ENCODE measurements at regions not wholly inside any gene's neighbourhood (a gene's known extent, or its start where the extent isn't known, plus 50 kb on each side); places are given as distances from the start of the nearest gene placed in this dataset.
"Not testable (repeated sequence)": the region's sequence is repeated elsewhere in the genome, so short reads cannot be mapped to it uniquely, and the experiment has no call there.

- DNase-seq (ENCODE audit: low read depth, low spot score): no peak
These were observed 114.1 kb downstream of the GXYLT1 start for GRCh38 chr12:42030588-42030987.

- DNase-seq (ENCODE audit: low read depth, low spot score): no peak
These were observed 117.1 kb downstream of the GXYLT1 start for GRCh38 chr12:42027546-42027945.

DNA sequence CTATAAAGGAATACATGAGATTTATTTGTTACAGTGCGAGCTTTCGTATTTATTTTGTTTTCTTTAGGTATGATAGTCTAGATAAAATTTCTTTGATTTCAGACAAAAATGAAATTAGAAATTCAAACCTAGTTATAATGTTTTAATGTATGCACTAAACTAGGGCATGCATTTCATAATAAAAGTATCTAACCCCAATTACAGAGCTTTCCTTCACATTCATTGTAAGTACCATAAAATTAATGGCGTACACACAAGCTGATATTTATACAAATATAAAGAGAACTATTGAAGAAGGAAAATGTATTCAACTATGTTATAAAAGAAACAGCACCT, 120.2 kb downstream of the GXYLT1 start:
- no peak for DNase-seq (ENCODE audit: low read depth, low spot score)

DNA sequence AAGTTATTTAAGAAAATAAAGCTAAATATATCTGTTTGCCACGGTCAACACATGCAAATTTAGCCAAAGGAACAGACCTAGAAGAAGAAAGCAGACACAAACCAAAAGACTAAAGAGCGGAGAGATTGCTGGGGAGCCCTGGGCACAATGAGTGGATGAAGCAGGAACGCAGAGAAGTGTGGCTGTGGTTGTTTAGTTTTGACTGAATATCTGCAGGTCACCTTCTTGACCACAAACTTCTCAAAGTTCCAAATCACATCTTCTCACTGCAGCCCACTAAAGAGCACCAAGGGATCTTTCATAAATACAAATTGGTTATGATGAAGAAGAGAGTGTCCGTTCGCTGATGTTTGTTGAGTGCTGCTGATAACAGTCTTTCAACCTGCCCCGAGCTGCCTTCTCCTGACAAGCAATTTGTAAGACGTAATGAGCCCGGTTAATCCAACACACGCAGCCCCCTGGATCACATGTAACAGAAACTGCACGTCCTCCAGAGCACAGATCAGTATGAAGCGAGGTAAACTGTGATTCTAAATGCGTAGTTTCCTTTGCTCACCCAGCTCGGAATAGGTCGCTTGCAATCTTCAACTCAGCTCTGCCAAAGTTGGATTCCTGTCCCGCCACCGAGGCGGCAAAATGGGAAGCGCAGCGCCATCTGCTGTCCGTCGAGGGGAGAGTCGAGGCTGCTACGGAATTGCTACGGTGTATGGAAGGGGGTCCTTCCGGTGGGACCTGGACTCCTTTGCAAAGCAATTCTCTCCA, 120.8 kb downstream of the GXYLT1 start:
- peak; percentile 34 for DNase-seq (ENCODE audit: low read depth, low spot score)

- not testable (repeated sequence) for DNase-seq (ENCODE audit: low read depth, low spot score)
These were observed 122.7 kb downstream of the GXYLT1 start for GRCh38 chr12:42021937-42022336.

DNA sequence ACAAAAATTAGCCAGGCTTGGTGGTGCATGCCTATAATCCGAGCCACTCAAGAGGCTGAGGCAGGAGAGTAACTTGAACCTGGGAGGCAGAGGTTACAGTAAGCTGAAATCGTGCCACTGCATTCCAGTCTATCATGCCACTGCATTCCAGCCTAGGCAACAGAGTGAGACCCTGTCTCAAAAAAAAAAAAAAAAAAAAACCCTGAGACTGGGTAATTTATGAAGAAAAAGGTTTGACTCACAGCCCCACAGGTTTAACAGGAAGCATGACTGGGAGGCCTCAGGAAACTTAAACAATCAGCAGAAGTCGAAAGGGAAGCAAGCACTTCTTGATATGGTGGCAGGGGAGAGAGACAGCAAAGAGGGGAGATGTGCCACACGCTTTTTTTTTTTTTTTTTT, 123.2 kb downstream of the GXYLT1 start:
- no peak for DNase-seq (ENCODE audit: low read depth, low spot score)

DNA sequence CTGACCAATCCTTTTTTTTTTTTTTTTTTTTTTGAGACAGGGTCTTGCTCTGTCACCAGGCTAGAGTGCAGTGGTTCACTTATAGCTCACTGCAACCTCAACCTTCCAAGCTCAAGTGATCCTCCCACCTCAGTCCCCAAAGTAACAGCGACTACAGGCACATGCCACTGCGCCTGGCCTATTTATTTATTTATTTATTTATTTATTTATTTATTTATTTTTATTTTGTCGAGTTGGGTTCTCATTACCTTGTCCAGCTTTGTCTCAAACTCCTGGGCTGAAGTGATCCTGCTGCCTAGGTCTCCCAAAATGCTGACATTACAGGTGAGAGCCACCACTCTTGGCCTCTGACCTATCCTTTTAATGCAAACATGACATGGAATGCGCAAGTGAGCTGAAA, 124.4 kb downstream of the GXYLT1 start:
- no peak for DNase-seq (ENCODE audit: low read depth, low spot score)

GRCh38 chr12:42019746-42020145, 124.9 kb downstream of the GXYLT1 start:
- DNase-seq (ENCODE audit: low read depth, low spot score): no peak

DNA sequence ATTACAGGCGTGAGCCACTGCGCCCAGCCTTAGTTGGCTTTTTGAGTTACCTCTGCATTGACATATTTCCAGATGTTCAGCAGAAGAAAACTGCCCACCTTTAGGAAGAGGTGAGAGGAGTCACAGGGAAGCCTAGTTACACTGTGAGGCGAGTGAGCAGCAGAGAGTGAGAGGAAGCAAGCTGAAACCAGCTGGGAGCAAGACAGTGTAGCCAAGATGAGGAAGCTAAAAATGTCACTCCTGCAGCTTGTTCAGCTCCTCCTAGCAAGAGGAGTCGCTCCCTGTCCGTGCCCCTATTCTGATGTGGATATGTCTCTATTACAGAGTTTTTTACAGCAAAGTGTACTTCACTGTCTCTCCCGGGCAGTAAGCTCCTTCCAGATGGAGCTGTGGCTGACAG, 127.6 kb downstream of the GXYLT1 start:
- DNase-seq (ENCODE audit: low read depth, low spot score): no peak

GRCh38 chr12:42015051-42015461, 129.6 kb downstream of the GXYLT1 start:
- no peak for DNase-seq (ENCODE audit: low read depth, low spot score)

DNA sequence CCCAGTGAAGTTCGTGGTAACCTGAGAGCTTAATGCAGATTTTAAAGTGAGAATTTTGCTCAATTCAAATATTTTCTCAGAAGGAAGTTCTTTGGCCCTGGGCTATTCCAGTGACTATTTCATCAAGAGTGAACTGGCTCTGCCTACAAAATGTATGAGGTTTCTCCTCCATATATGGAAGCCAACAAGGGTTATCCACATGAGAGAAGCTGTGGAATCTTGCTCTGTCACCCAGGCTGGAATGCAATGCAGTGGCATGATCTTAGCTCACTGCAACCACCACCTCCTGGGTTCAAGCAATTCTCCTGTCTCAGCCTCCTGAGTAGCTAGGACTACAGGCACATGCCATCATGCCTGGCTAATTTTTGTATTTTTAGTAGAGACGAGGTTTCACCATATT, 132.2 kb downstream of the GXYLT1 start:
- DNase-seq (ENCODE audit: low read depth, low spot score): not testable (repeated sequence)

DNA sequence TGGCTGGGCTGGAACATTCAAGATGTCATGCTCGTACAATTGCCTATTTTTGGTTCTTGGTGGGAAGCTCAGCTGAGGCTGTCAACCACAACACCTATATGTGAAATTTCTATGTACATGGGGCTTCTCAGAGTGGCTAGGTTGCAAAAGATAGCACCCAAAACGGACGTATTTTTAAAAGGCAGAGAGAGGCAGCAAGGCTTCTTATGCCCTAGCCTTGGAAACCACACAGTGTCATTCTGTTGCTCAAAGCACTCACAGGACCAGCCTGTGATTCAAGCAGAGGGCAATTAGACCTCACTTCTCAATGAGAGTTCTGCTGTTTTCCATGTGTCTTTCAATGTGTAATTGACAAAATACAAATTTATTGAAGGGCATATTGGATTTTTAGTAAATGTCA, 134.0 kb downstream of the GXYLT1 start:
- DNase-seq (ENCODE audit: low read depth, low spot score): no peak

- DNase-seq (ENCODE audit: low read depth, low spot score): no peak
These were observed 134.4 kb downstream of the GXYLT1 start for GRCh38 chr12:42010257-42010656.

DNA sequence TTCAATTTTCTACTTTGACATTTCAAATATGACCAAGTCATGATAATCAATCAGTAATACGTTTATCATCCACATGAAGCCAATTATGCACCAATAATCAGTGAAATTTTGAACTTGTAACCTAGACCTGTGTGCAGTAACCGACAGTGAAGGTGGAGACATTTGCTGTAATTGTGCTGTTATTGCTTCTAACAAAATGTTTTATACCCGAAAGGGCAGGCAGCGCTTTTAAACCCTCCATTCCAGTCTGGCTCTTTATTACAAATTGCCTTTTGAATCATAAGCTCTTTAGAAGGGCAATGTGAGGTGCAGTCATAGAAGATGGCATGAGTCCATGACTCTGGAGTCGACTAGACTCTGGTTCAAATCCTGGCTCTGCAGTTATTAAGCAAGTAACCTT, 135.7 kb downstream of the GXYLT1 start:
- DNase-seq (ENCODE audit: low read depth, low spot score): no peak

- no peak for DNase-seq (ENCODE audit: low read depth, low spot score)
These were observed 141.6 kb downstream of the GXYLT1 start for GRCh38 chr12:42003031-42003430.

- DNase-seq (ENCODE audit: low read depth, low spot score): no peak
These were observed 142.1 kb downstream of the GXYLT1 start for GRCh38 chr12:42002563-42002962.

DNA sequence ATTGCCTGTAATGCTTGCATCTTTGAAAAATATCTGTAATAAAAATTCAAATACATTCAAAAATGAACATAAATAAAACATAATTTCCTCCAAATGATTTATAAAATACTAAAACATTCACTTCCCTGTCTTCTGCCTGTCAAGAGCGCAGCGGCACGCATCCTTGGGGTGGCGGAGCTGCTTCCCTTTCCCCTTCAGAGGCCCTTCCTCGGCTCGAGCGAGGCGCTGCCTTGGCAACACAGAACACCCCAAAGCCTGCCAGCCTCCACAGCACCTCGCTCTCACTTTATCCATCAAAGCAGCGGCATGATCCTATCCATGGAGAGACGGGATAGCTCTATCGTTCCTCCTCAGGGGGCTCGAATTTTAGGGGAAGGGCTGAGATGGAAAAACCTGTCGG, 146.2 kb downstream of the GXYLT1 start:
- DNase-seq (ENCODE audit: low read depth, low spot score): no peak

DNA sequence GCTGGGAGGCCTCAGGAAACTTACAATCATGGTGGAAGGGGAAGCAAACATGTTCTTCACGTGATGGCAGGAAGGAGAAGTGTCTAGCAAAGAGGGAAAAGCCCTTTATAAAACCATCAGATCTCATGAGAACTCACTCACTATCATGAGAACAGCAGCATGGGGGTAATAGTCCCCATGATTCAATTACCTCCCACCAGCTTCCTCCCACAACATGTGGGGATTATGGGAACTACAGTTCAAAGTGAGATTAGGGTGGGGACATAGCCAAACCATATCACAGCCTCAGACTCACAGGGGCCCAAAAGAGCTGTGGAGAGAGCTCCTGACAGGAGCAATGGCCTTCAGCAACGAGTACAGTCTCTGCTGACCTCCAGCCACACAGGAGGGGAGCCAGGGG, 151.4 kb downstream of the GXYLT1 start:
- no peak for DNase-seq (ENCODE audit: low read depth, low spot score)

GRCh38 chr12:41992692-41993215, 151.9 kb downstream of the GXYLT1 start:
- no peak for DNase-seq (ENCODE audit: low read depth, low spot score)

GRCh38 chr12:41992022-41992421, 152.7 kb downstream of the GXYLT1 start:
- DNase-seq (ENCODE audit: low read depth, low spot score): no peak

DNA sequence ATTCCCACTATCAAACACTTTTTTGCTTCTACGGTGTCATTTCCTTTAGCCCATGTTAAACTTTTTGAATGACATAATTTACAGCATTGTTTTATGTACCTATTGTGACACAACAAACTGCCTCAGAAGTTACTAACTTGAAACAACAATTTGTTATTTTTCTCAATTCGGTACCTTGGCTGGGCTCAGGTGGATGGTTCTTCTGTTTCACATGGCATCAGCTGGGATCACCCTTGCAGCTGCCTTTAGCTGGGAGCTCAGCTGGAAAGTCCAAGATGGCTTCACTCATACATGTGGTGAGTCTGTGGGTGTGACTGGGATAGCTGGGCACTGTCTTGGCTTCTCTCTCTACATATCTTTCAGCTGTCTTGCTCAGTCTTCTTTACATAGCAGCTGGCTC, 156.0 kb downstream of the GXYLT1 start:
- no peak for DNase-seq (ENCODE audit: low read depth, low spot score)

- not testable (repeated sequence) for DNase-seq (ENCODE audit: low read depth, low spot score)
These were observed 158.2 kb downstream of the GXYLT1 start for GRCh38 chr12:41986513-41986912.

DNA sequence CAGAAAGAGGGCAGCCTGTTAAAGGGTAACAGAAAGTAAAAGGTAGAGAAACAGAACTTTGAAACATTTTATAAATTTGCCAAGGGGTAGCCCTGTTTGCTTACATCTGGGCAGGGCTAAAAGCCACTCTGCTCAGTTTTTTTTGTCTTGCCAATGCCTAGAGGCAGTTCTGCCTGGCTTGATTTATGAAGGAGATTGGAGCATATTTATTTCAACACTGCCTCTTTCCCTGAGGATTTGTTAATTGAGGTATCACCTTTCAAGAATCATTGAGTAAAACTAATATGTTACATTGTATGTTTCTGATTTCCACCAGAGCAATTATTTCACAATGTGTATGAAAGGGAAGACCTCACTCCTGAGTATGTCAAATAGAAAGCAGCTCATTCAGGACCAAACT, 160.8 kb downstream of the GXYLT1 start:
- no peak for DNase-seq (ENCODE audit: low read depth, low spot score)

DNA sequence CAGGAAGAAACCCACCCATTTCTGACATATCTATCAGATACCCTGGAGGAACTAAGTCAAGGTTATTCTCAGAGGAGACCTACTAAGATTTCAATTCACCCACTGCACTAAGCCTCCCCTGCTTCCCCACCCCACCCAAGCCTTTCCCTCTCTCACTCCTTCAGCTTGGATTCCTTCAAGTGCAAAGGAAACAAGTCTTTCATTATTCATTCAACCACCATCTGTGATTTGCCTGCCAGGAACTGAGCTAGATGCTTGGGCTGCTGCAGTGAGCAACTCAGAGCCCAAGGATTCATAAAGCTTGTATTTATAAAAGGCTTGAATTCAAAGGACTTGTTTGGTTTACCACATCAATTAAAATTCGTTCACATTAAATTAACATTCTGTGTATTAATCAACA, 161.3 kb downstream of the GXYLT1 start:
- no peak for DNase-seq (ENCODE audit: low read depth, low spot score)

All from activated CD4-positive, CD25-positive, alpha-beta regulatory T cell treated with anti-CD3 and anti-CD28 coated beads, Interleukin-2, amount 50 U/mL, for 16 hours (primary cell).